ENCODE measurements at regions not wholly inside any gene's neighbourhood (a gene's known extent, or its start where the extent isn't known, plus 50 kb on each side); places are given as distances from the start of the nearest gene placed in this dataset.
A peak's percentile ranks its signal among the peaks of the same experiment; 100 is the strongest.
"Not testable (repeated sequence)": the region's sequence is repeated elsewhere in the genome, so short reads cannot be mapped to it uniquely, and the experiment has no call there.

DNA sequence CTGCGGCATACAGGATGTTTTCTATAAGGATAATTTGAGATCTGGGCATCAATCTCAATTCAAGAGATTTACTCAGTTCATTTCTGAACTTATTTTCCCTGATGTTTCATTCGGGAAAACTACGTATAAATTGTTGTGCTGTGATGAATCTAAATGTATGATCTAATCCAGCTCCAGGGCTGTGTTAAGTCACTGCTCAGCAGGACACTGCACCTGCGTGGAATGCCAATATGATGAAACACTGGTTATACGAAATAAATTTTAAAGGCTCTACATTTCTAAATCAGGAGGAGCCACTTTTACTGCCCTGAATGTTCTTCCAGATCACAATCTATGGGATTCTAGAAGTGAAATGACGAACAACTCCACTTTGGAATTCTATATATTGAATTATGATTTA is 259.0 kb downstream of the HNMT start:
- DNase-seq, result no peak

DNA sequence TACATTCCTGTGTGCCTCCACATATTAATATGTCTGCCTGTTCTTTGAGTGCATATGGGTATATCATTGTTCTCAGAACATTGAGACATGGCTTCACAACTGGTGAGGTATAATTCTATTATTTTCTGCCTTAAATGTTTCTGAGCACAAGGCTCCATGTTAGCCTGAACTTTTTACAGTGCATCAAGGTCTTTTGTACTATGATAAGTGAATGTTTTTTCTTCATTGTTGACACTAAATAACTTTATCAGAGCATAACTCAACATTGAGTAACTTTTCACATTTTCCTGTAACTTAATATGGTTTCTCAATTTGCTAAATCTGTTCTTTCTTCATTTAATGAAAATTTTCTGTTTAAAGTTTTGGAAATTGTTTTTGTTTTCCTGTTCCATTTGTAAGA is 262.9 kb downstream of the HNMT start:
- DNase-seq, result no peak

DNA sequence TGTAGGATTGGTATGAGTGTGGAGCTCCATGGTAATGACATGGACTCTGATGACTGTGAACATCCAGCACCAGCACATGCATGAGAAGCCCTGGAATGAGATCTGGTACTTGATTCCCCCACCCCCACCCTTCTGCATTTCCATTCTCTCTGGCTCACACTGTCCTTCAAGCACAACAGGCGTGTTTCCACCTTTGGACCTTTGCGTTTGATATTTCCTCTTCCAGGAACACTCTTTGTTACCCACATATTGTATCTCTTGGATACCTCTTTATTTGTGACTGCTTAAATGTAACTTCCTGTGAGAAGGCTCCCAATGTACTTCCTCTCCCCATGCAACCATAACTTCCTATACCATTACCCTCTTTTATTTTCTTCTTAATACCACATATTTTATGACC is 263.8 kb downstream of the HNMT start:
- DNase-seq, result no peak

DNA sequence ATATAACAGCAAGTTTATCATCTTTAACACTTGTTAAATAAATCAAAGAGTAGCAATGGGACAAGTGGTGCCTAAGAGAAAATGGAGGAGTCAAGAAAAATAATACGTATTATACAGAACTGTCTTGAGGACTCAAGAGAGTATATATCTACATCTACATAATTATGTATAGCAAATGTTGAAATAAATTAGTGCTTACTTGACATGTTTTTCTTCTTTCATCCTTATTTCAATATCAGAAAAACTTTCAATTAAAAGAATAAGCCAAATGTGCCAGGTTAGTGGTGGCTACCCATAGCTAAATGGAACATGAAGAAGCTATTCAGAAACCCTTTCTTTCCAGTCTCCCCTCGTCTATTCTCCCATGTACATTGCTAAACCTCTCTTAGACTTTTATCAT is 267.3 kb upstream of the SPOPL start:
- DNase-seq, result no peak

DNA sequence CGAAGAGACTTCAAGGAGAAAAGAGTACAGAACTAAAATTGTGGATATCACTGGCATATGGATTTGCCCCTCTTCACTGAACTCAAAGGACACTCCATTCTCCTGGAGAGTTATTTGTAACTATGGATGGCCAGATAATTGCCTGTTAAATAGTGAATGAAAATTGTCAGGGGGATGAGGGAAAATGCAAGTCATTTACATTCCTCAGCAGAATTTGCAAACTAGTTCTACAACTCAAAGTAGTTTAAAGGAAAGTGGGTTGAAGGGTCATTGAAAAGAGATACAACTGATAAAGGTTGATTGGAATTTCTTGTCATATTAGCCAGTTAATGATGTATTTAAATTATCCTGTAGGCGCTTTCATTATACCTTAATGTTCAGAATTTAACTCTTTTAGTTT is 266.5 kb upstream of the SPOPL start:
- no peak for DNase-seq

DNA sequence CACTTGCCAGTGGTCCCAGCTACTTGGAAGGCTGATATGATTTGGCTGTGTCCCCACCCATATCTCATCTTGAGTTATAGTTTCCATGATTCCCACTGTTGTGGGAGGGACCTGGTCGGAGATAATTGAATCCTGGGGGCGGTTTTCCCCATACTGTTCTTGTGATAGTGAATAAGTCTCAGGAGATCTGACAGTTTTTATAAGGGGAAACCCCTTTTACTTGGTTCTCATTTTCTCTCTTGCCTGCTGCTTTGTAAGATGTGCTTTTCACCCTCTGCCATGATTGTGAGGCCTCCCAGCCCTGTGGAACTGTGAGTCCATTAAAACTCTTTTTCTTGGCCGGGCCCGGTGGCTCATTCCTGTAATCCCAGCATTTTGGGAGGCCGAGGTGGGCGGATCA is 265.4 kb upstream of the SPOPL start:
- no peak for DNase-seq

DNA sequence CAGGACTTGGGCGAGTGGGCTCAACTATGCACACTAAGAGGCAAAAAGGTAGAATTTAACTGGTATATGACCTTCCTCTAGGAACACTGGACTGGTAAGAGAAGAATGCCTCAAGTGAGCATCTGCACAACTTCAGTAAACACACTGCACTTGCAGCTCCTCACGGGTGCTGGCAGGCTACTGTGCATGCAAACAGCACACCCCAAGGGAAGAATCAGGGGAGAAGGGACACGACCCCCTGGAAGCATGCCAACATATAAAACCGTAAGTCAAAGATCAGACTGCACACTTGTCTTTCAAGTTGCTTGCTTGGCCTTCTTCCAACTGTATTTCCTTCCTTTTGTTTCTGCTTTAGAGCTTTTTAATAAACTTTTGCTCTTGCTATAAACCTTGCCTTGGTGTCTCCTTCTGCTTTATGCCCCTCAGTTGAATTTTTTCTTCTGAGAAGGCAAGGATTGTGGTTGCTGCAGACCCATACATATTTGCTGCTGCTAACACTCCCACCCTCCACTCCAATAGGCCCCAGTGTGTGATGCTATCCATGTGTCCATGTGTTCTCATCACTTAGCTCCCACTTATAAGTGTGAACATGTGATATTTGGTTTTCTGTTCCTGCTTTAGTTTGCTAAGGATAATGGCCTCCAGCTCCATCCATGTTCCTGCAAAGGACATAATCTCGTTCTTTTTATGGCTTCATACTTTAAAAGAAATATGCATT is 263.7 kb upstream of the SPOPL start:
- DNase-seq, result no peak

DNA sequence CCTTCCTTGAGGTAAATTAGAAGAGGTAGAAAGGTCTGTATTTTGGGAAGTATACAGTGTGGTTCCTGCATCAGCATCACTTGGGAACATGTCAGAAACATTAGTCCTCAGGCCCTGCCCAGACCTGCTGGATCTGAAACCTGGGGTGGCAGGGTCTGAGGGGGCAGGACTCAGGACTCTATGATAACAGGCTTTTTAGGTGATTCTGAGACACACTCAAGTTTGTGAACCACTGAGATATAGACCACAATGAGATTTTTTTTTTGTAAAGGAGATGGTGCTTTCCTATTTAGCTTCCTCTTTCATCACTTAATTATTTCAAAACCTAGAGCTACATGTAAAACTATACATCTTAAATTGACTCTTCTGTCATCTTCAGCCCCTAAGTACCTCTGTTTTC is 262.7 kb upstream of the SPOPL start:
- no peak for DNase-seq

DNA sequence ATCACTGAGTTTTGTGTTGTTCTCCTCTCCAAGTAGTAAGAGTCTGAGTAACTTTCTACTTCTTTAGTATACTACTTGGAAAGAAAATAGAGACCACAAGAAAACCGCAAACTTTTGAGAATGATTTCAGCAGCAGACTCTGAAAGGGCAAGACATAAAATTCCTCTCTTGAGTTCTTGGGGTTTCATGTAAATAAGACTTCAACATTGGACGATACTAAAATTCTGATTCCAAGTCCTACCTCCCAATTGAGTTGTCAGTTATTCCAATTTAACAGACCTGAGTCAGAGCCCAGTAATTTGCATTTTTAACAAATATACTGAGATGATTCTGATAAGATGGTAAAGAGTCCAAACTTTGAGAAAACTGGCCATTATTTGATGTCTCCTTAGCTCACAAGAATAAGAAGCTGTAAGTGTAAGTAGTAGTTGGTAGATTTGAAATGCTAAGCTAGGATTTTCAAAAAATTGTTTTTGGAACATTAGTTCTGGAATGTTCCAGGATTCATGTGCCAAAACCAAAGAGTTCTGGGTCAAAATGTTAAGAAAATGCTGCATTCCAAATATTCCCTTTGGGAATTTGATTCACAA is 261.6 kb upstream of the SPOPL start:
- DNase-seq, result no peak

DNA sequence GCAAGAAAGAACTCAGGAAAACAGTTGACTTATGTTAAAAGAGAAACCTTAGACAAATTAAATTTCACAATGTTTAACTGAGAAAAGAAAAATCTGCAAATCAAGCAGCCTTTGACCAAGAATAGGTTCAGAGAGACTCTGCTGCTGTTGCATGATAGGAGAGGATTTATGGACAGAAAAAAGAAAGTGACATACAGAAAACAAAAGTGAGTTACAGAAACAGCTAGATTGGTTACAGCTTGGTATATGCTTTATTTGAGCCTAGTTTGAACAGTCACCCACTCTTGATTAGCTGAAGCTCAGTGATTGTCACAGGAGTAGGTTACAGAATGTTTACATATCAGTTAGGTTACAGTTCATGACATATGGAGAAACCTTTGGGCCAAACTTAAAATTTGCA is 258.2 kb upstream of the SPOPL start:
- no peak for DNase-seq

DNA sequence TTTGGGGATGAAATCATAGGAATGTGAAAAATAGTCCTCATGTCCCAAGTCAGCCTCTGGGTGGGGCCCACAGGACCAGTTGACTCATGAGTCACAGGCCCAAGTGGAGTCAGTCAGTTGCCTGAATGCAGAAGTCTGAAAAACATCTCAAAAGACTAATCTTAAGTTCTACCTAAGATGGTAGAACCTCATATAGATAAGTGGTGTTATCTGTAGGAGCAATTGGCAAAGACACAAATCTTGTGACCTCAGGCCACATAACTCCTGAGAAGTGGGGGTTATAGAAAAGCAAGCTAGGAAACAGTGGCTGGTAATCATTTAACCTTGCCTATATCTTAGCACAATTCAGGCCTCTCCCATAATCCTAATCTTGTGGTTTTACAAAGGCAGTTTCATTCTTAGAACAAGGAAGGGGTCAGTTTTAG is 257.1 kb upstream of the SPOPL start:
- DNase-seq, result no peak

DNA sequence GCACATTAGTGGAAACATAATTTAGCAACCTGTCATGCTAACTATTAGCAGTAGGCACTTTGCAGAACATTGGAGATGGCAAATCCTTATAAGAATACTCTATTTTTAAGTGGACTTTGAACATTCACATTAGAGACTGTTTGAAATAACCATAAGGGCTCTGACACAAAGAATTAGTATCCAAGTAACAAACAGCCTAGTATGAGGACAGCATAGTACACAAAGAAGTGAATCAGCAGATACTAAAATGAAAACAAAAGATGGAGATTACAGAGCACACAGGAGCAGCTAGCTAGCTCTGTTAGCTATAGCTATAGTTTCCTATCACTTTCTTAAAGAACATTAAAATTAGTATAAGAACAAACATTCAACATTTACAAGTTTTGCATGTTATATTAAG is 256.3 kb upstream of the SPOPL start:
- DNase-seq, result no peak

DNA sequence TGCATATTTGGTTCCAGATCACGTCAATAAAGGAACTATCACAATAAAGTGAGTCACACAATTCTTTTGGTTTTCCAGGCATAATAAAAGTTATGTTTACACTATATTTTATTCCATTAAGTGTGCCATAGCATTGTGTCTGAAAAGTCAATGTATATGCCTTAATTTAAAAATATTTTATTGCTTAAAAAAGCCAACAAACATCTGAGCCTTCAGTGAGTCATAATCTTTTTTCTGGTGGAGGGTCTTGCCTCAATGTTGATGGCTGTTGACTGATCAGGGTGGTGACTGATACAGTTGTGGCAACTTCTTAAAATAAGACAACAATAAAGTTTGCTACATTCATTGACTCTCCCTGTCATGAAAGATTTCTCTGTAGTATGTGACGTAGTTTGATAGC is 254.3 kb upstream of the SPOPL start:
- DNase-seq, result no peak

DNA sequence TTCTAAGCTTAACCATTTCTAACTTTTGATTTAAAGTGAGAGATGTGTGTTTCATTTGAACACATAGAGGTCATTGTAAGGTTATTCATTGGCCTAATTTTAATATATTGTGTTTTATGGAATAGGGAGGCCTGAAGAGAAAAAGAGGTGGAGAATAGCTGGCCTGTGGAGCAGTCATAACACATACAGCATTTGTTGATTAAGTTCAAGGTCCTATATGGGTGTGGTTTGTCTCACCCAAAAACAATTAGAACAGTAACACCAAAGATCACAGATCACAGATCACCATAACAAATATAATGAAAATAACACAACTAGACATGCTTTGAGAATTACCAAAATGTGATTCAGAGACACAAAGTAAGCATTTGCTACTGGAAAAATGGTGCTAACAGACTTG is 252.4 kb upstream of the SPOPL start:
- no peak for DNase-seq

DNA sequence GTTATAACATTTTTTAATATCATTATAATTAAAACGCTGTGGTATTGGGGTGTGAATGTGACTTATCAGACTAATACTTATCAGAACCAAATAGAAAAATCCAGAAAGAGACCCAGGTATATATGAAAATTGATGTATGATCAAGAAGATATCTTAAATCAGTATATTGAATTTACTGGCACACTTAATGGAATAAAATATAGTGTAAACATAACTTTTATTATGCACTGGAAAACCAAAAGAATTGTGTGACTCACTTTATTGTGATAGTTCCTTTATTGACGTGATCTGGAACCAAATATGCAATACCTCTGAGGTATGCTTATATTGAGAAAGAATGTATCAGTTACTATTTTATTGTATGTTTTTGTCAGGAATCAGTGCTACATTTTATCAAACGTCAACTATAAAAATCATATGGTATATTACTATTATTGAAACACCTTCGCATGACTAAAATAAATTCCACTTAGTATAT is 250.7 kb upstream of the SPOPL start:
- DNase-seq, result not testable (repeated sequence)

DNA sequence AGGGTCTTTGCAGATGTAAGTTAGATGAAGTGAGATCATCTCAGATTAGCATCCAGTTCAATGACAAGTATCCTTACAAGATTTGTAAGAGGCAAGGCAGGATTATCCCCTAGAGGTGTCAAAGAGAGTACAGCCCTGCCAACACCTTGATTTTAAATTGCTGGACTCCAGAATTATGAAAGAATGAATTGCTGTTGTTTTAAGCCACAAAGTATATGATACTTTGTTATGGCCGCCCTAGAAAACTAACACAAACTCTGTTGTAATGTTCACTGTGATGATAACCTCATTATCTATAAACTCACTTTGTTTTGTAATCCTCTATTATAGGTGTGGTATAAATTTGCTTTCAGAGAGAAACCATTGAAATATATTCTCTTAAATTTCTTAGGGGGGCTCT is 249.0 kb upstream of the SPOPL start:
- DNase-seq, result no peak

DNA sequence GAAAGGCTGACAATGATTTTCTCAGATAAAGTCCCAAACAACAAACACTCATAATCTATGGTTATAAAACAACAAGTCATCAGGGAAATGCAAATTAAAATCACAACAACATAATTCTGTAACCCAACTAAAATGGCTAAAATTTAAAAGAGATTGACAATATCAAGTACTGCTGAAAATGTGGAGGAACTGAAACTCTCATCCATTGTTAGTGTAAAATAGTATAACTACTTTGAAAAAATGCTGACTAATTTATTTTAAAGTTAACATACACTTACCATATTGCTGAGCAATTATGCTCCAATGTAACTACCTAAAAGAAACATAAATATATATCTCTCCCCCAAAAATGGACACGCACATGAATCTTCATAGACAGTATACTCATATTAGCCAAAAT is 245.9 kb upstream of the SPOPL start:
- no peak for DNase-seq

DNA sequence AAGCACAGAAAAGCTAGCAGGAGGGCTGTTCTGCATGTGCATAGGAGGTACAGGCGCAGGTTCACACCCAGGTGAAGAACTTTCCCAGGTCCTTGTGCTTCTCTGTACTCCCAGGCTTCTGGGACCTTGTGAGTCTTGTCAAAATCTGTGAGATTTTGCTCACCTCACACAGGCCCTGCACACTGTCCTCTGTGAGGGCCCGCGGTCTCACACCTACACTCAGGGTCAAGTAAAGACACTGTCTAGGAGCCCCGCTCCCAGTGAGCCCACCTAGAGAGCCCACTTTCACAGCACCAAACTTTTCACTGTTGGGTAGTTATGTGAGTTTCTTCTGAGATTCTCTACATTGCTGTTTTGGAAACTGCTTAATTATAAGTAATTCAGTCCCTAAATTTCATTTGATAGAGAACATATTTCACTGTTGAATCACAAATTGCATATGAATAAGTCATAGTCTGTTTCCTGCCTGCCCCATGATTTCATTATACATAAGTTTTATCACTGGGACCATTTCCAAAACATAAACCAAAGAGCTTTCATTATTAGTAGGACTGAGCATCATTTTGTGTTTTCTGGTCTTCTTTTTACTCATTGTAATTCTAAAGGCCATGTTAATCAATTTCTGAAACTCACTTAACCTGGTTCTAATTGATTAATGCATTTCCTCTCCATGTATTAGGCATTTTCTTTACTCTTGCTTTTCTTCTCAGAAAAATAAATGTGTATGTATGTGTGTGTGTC is 234.2 kb upstream of the SPOPL start:
- peak in 1 of 5 donors; percentile 3 for DNase-seq

DNA sequence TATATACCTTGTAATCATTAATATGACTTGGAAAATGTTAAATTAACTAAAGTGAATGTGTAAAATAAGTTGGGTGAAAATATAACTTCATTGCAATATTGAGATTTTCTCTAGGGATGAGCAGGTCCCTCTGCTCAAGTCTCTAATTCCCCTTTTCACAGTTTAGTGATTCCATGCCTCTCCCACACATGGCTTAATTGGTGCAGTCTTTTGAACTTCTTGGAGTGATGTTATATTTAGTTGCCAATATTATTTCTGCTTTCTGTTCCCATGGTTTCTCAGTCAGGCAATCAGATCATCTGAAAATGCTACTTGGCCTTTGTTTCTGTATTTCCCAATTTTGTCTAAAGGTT is 233.7 kb upstream of the SPOPL start:
- no peak for DNase-seq

DNA sequence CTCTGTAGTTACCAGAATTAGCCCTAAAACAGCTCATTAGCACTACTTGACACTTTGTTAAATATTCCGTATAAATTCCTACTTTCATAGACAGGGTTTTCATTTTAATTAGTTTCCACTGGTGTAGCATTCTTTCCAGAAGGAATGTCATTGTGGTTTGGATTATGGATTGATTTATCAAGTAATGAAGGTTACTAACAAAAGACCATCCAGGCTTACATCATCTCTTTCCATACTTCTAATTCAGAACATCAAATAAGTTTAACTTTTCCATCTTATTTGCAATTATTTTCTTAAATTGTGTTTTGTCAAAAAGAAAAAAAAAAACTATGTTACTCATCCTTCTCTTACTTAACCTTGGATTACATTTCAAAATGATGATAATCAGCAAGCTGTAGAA is 231.8 kb upstream of the SPOPL start:
- no peak for DNase-seq

DNA sequence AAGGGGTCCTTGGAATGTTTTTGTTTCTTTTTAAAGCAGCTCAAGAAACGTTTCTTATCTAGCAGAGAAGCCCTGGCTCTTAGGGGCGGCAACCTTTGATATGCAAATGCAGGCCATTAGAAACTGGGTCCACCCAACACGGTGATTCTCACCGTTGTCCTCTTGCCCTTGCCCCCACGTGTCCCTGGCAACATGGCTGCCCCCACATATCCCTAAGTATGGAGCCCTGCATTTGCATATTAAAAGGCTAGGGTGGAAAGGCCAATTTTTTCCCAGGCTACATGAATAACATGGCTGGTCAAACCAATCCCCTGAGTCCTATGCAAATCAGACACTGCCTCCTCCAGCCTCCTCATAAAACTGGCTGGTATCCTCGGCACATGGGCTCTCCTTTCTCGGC is 230.1 kb upstream of the SPOPL start:
- no peak for DNase-seq

DNA sequence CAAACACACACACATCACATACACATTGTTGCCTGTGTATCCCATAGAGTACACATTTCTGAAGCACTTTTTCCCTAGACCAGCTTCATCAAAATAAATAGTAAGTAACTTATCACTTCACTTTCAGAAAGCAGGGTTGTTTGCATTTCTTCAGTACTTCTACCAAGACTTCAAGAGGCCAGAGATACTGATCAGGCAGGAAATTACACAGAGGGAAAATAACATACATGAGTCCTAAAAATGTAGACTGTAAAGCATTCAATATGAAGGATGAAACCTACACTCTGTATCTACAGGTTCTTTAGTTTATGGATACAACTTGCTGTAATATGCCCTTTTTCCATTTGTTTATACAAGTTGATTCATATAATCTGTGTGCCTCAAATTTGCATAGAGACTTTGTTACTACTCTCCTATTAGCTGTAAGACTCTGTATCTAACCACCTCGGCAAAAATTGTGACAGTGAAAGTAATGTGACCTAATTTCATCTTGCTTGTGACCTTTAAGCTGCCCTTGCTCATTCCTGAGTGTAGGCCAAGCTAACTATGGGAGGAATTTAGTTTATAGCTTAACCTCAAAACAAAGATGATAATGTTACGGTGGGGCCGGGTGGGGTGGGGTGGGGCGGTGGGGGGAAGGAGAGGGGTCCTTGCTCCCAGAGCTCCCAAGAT is 228.9 kb upstream of the SPOPL start:
- DNase-seq, result no peak

DNA sequence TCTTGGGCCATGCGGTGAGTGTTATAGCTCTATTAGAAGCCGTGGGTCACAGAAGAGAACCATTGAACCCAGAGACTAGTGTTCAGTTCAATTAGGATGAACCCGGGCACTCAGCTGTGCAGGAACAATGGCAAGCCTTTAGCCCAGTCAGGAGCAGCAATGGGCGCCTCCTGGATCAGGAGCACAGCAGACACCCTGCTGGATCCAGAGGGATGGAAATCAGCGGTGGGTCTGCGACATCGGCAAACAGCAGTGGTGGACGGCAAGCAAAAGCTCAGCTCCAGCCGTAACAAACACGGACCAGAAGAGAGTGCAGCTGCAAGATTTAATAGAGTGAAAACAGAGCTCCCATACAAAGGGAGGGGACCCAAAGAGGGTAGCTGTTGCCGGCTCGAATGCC is 228.3 kb upstream of the SPOPL start:
- not testable (repeated sequence) for DNase-seq
